Right atrium auricular region (tissue), 2 donors: ENCODE measurements at regions not wholly inside any gene's neighbourhood (a gene's known extent, or its start where the extent isn't known, plus 50 kb on each side); places are given as distances from the start of the nearest gene placed in this dataset.
"Not testable (repeated sequence)": the region's sequence is repeated elsewhere in the genome, so short reads cannot be mapped to it uniquely, and the experiment has no call there.

Source experiments
- DNase-seq: peaks from one replicate; pipeline ENCODE4 v3.0.0-alpha.2; 2019; ENCODE audit warnings: low spot score
- H3K27ac ChIP-seq, 2 donors: fragments of 200-600 bp; sonication (generic); 1 replicate in 1 of 2; 2 replicates in 1 of 2; pipeline ENCODE4 v1.5.1; 2016 to 2019
- H3K27me3 ChIP-seq, 2 donors: fragments of 200-600 bp; sonication (generic); one replicate each; pipeline versions ENCODE4 v1.5.1 to v1.6.0; 2017 to 2019
- H3K36me3 ChIP-seq: fragments of 200-600 bp; sonication (generic); one replicate; pipeline ENCODE4 v1.5.1; 2016
- H3K4me1 ChIP-seq, 2 donors: fragments of 200-600 bp; sonication (generic); one replicate each; pipeline versions ENCODE4 v1.5.1 to v1.6.0; 2017 to 2019
- H3K4me3 ChIP-seq, 2 donors: fragments of 200-600 bp; sonication (generic); 1 replicate in 1 of 2; 2 replicates in 1 of 2; pipeline ENCODE4 v1.5.1; 2017 to 2019; ENCODE audit warnings: mild to moderate bottlenecking in 1 of 2, moderate library complexity in 1 of 2
- H3K9me3 ChIP-seq, 2 donors: fragments of 200-600 bp; sonication (generic); one replicate each; pipeline ENCODE4 v1.5.1; 2019
- CTCF ChIP-seq, 2 donors: fragments of 200-600 bp; sonication (generic); IDR thresholded peaks; one replicate each; pipeline ENCODE4 v1.5.1; 2019; ENCODE audit warnings: antibody characterized with exemption in 2 of 2

GRCh38 chr10:44004913-44005787 lies 356.5 kb upstream of the ZNF32 start:
- no peak for DNase-seq

GRCh38 chr10:43998021-43998809 lies 349.5 kb upstream of the ZNF32 start:
- Histone ChIP-seq H3K27ac (no peak overlapping the region), H3K9me3 (no peaks in the 10 kb centered on the region)
- DNase-seq = no peak

More at GRCh38 chr10:44004913-44005787, 356.5 kb upstream of the ZNF32 start:
- H3K27me3 ChIP-seq = no peaks in the 10 kb centered on the region
- H3K4me1 ChIP-seq = peaks cover 0 to 7% of the 10 kb centered on the region in 2 donors
- H3K9me3 ChIP-seq = no peaks in the 10 kb centered on the region
- TF ChIP-seq CTCF (IDR thresholded peaks at IDR 0.05) = no peak
- H3K27ac ChIP-seq = no peak overlapping the region
- H3K4me3 ChIP-seq = no peak overlapping the region
- no peaks in the 10 kb centered on the region for H3K36me3 ChIP-seq

GRCh38 chr10:43997330-43997729 lies 348.6 kb upstream of the ZNF32 start:
- H3K4me1 ChIP-seq = peaks cover 0 to 15% of the 10 kb centered on the region in 2 donors
- H3K27ac ChIP-seq = no peak overlapping the region
- no peak for TF ChIP-seq CTCF (IDR thresholded peaks at IDR 0.05)
- no peak for DNase-seq
- H3K9me3 ChIP-seq = no peaks in the 10 kb centered on the region
- no peaks in the 10 kb centered on the region for H3K36me3 ChIP-seq
- H3K4me3 ChIP-seq = no peak overlapping the region
- no peaks in the 10 kb centered on the region for H3K27me3 ChIP-seq

More at GRCh38 chr10:43998021-43998809, 349.5 kb upstream of the ZNF32 start:
- H3K4me3 ChIP-seq = no peak overlapping the region
- H3K27me3 ChIP-seq = no peaks in the 10 kb centered on the region
- no peak for TF ChIP-seq CTCF (IDR thresholded peaks at IDR 0.05)
- H3K4me1 ChIP-seq = peaks cover 0 to 15% of the 10 kb centered on the region in 2 donors
- H3K36me3 ChIP-seq = no peaks in the 10 kb centered on the region

- DNase-seq = no peak
- H3K9me3 ChIP-seq = no peaks in the 10 kb centered on the region
- TF ChIP-seq CTCF (IDR thresholded peaks at IDR 0.05) = no peak
- no peak overlapping the region for H3K4me3 ChIP-seq
- H3K36me3 ChIP-seq = no peaks in the 10 kb centered on the region
- peaks cover 0 to 15% of the 10 kb centered on the region in 2 donors for H3K4me1 ChIP-seq
- H3K27ac ChIP-seq = no peak overlapping the region
- H3K27me3 ChIP-seq = no peaks in the 10 kb centered on the region
These were observed 345.9 kb upstream of the ZNF32 start for GRCh38 chr10:43994539-43994938.

GRCh38 chr10:43992816-43993215 lies 344.1 kb upstream of the ZNF32 start:
- not testable (repeated sequence) for H3K27ac ChIP-seq, DNase-seq, H3K9me3 ChIP-seq, H3K4me1 ChIP-seq, H3K36me3 ChIP-seq, H3K27me3 ChIP-seq, H3K4me3 ChIP-seq

GRCh38 chr10:43986374-43986773 lies 337.7 kb upstream of the ZNF32 start:
- Histone ChIP-seq H3K9me3 (no peaks in the 10 kb centered on the region), H3K27ac (no peak overlapping the region), H3K4me1 (no peaks in the 10 kb centered on the region), H3K36me3 (no peaks in the 10 kb centered on the region), H3K27me3 (no peaks in the 10 kb centered on the region), H3K4me3 (no peak overlapping the region)
- no peak for DNase-seq
- TF ChIP-seq CTCF (IDR thresholded peaks at IDR 0.05) = no peak
